DND-41 (cell line): ENCODE measurements at regions not wholly inside any gene's neighbourhood (a gene's known extent, or its start where the extent isn't known, plus 50 kb on each side); places are given as distances from the start of the nearest gene placed in this dataset.
"Not testable (repeated sequence)": the region's sequence is repeated elsewhere in the genome, so short reads cannot be mapped to it uniquely, and the experiment has no call there.

ENCODE experiments used
- EZH2 ChIP-seq: IDR thresholded peaks from 3 replicates; pipeline ENCODE4 v1.6.1; 2012; ENCODE audit warnings: borderline replicate concordance, low read depth, mild to moderate bottlenecking, moderate library complexity, low read length, inconsistent platforms; ENCODE audit not compliant: severe bottlenecking
- TF ChIP-seq, protein P1 (sequence below): IDR thresholded peaks from 2 replicates; pipeline ENCODE4 v1.5.1; 2012; ENCODE audit warnings: borderline replicate concordance, low read length, moderate library complexity, mild to moderate bottlenecking; ENCODE audit not compliant: poor library complexity, severe bottlenecking; ENCODE audit errors: extremely low read depth

- TF ChIP-seq, protein P1, sequence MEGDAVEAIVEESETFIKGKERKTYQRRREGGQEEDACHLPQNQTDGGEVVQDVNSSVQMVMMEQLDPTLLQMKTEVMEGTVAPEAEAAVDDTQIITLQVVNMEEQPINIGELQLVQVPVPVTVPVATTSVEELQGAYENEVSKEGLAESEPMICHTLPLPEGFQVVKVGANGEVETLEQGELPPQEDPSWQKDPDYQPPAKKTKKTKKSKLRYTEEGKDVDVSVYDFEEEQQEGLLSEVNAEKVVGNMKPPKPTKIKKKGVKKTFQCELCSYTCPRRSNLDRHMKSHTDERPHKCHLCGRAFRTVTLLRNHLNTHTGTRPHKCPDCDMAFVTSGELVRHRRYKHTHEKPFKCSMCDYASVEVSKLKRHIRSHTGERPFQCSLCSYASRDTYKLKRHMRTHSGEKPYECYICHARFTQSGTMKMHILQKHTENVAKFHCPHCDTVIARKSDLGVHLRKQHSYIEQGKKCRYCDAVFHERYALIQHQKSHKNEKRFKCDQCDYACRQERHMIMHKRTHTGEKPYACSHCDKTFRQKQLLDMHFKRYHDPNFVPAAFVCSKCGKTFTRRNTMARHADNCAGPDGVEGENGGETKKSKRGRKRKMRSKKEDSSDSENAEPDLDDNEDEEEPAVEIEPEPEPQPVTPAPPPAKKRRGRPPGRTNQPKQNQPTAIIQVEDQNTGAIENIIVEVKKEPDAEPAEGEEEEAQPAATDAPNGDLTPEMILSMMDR, result not testable (repeated sequence)
- not testable (repeated sequence) for TF ChIP-seq EZH2
These were observed 339.3 kb upstream of the PLGLB1 start for GRCh38 chr2:87360927-87361326.
